ENCODE measurements at regions not wholly inside any gene's neighbourhood (a gene's known extent, or its start where the extent isn't known, plus 50 kb on each side); places are given as distances from the start of the nearest gene placed in this dataset.

DNA sequence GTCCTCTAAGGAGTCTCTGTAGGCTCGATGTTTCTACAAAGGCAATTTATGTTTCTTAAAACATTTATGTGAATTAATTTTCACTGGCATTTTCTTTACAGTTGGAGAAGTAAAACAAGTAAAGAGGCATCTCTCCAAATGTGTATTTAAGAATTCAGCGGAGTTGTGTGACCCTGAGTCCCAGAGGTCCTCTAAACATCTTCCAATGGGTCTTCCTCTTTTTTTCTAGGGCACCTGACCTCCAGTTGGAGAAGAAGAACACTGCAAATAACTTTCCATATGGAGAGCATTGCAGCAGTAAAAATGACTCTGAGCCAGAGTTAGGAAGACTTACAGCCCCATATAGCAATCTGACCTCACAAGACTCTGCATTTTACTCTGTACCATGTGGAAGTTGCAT, 480.5 kb upstream of the RAG2 start:
- ChIA-PET CTCF (no interaction called here), POLR2A (no interaction called here)
- no peak overlapping the region for H3K4me3 ChIP-seq
- no peak for ATAC-seq
- H3K9me3 ChIP-seq, result no peaks in the 10 kb centered on the region
- 7% methylated on average over 2 of the region's 2 CpGs for WGBS (ENCODE audit: missing lambda C conversion rate)
- no peak for DNase-seq (ENCODE audit: low read depth in 1 of 2, low spot score in 1 of 2)
- no peak overlapping the region for H3K4me2 ChIP-seq
- no peak overlapping the region for H3K27ac ChIP-seq
- FAIRE-seq, result no peak
- TF ChIP-seq FOSB (CRISPR knock-in tag; IDR thresholded peaks at IDR 0.05) (no peak), CHD2 (IDR thresholded peaks at IDR 0.05; ENCODE audit: low read length, partially characterized antibody) (no peak), SREBF2 (IDR thresholded peaks at IDR 0.05) (no peak), RAD21 (conservative IDR thresholded peaks at IDR 0.05 in 1 of 2, IDR thresholded peaks at IDR 0.05 in 1 of 2) (no peak), KDM5A (IDR thresholded peaks at IDR 0.05) (no peak), NR3C1 (IDR thresholded peaks at IDR 0.05) (no peak), TP53 (CRISPR knock-in tag; IDR thresholded peaks at IDR 0.05) (no peak), GATA3 (IDR thresholded peaks at IDR 0.05; ENCODE audit: borderline replicate concordance) (no peak)
- TF ChIP-seq, protein P1, sequence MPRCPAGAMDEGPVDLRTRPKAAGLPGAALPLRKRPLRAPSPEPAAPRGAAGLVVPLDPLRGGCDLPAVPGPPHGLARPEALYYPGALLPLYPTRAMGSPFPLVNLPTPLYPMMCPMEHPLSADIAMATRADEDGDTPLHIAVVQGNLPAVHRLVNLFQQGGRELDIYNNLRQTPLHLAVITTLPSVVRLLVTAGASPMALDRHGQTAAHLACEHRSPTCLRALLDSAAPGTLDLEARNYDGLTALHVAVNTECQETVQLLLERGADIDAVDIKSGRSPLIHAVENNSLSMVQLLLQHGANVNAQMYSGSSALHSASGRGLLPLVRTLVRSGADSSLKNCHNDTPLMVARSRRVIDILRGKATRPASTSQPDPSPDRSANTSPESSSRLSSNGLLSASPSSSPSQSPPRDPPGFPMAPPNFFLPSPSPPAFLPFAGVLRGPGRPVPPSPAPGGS (IDR thresholded peaks at IDR 0.05), result no peak
- no peaks in the 10 kb centered on the region for H3K4me1 ChIP-seq

DNA sequence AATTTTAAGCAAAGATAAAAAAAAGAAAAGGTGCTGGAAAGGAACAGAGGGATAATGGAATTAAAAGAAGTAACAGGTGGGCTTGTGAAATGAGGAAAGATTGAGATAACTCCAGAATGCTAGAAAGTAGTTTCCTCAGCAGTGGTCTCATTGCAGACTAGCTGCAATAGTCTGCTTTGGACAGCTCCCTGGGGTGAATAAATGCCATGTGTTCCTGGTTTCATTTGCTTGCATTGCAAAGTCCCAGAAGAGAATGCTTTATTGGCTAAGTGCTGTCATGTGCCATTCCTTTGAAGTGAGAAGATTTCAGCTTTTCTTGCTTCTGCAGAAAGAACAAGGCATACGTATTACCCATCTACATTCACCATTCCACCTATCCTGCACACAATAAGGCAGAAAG, 478.8 kb upstream of the RAG2 start:
- no peak overlapping the region for H3K4me2 ChIP-seq
- ATAC-seq (no peak), DNase-seq (ENCODE audit: low read depth in 1 of 2, low spot score in 1 of 2) (no peak), FAIRE-seq (no peak)
- H3K27ac ChIP-seq, result no peak overlapping the region
- CTCF ChIA-PET, result no interaction called here
- POLR2A ChIA-PET, result no interaction called here
- no peaks in the 10 kb centered on the region for H3K4me1 ChIP-seq
- no peak overlapping the region for H3K4me3 ChIP-seq
- no peaks in the 10 kb centered on the region for H3K9me3 ChIP-seq
- 0% methylated on average over 1 of the region's 1 CpG for WGBS (ENCODE audit: missing lambda C conversion rate)
- no peak for TF ChIP-seq KDM5A (IDR thresholded peaks at IDR 0.05)
- TF ChIP-seq RAD21 (conservative IDR thresholded peaks at IDR 0.05 in 1 of 2, IDR thresholded peaks at IDR 0.05 in 1 of 2), result no peak
- TF ChIP-seq, protein P2, sequence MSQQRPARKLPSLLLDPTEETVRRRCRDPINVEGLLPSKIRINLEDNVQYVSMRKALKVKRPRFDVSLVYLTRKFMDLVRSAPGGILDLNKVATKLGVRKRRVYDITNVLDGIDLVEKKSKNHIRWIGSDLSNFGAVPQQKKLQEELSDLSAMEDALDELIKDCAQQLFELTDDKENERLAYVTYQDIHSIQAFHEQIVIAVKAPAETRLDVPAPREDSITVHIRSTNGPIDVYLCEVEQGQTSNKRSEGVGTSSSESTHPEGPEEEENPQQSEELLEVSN (IDR thresholded peaks at IDR 0.05; ENCODE audit: borderline replicate concordance, low read depth), result no peak
- TF ChIP-seq CHD4 (IDR thresholded peaks at IDR 0.05; ENCODE audit: borderline replicate concordance), result no peak
- no peak for TF ChIP-seq BHLHE40 (IDR thresholded peaks at IDR 0.05; ENCODE audit: low read depth, low read length)
- TF ChIP-seq HOXB5 (CRISPR knock-in tag; IDR thresholded peaks at IDR 0.05), result no peak
- TF ChIP-seq ESRRA (IDR thresholded peaks at IDR 0.05; ENCODE audit: borderline replicate concordance, low read length), result no peak
- TF ChIP-seq, protein P3, sequence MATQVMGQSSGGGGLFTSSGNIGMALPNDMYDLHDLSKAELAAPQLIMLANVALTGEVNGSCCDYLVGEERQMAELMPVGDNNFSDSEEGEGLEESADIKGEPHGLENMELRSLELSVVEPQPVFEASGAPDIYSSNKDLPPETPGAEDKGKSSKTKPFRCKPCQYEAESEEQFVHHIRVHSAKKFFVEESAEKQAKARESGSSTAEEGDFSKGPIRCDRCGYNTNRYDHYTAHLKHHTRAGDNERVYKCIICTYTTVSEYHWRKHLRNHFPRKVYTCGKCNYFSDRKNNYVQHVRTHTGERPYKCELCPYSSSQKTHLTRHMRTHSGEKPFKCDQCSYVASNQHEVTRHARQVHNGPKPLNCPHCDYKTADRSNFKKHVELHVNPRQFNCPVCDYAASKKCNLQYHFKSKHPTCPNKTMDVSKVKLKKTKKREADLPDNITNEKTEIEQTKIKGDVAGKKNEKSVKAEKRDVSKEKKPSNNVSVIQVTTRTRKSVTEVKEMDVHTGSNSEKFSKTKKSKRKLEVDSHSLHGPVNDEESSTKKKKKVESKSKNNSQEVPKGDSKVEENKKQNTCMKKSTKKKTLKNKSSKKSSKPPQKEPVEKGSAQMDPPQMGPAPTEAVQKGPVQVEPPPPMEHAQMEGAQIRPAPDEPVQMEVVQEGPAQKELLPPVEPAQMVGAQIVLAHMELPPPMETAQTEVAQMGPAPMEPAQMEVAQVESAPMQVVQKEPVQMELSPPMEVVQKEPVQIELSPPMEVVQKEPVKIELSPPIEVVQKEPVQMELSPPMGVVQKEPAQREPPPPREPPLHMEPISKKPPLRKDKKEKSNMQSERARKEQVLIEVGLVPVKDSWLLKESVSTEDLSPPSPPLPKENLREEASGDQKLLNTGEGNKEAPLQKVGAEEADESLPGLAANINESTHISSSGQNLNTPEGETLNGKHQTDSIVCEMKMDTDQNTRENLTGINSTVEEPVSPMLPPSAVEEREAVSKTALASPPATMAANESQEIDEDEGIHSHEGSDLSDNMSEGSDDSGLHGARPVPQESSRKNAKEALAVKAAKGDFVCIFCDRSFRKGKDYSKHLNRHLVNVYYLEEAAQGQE (IDR thresholded peaks at IDR 0.05), result no peak
- TF ChIP-seq, protein P4, sequence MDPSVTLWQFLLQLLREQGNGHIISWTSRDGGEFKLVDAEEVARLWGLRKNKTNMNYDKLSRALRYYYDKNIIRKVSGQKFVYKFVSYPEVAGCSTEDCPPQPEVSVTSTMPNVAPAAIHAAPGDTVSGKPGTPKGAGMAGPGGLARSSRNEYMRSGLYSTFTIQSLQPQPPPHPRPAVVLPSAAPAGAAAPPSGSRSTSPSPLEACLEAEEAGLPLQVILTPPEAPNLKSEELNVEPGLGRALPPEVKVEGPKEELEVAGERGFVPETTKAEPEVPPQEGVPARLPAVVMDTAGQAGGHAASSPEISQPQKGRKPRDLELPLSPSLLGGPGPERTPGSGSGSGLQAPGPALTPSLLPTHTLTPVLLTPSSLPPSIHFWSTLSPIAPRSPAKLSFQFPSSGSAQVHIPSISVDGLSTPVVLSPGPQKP (IDR thresholded peaks at IDR 0.05; ENCODE audit: low read depth, low read length), result no peak
- no peak for TF ChIP-seq RFX5 (IDR thresholded peaks at IDR 0.05)

DNA sequence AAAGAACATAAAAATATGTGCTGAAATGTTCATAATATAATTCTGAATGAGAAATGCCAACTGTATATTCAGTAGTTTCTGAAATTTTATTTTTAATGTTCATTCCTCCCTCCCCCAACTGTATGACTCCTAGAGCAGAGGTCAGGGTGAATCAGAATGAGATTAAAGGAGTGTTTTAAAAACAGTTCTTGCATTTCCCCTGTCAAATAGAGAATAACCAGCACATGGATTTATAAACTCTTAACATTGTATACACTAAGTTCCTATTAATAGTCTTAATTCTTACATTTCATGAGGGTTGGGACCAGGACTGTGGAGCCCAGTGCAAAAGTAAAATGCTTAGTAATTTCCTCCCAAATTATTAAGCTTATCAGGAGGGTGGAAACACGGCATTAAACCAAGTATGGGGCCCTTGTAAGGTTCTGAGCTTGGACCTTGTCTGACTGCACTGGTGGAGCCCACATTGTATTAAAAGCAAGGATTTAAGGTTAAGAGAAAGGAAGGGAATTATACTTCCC, 474.6 kb upstream of the RAG2 start:
- no peak overlapping the region for H3K27ac ChIP-seq
- CTCF ChIA-PET, result no interaction called here
- ATAC-seq (no peak), FAIRE-seq (no peak), DNase-seq (ENCODE audit: low read depth in 1 of 2, low spot score in 1 of 2) (no peak)
- H3K4me1 ChIP-seq, result no peaks in the 10 kb centered on the region
- no peak overlapping the region for H3K4me3 ChIP-seq
- H3K4me2 ChIP-seq, result no peak overlapping the region
- H3K9me3 ChIP-seq, result no peaks in the 10 kb centered on the region
- WGBS (ENCODE audit: missing lambda C conversion rate), result 0% methylated on average over 1 of the region's 1 CpG
- POLR2A ChIA-PET, result no interaction called here
- TF ChIP-seq NPAS2 (CRISPR knock-in tag; IDR thresholded peaks at IDR 0.05; ENCODE audit: borderline replicate concordance) (no peak), TFCP2L1 (CRISPR knock-in tag; IDR thresholded peaks at IDR 0.05) (no peak), EHF (CRISPR knock-in tag; IDR thresholded peaks at IDR 0.05) (no peak), FOSL2 (IDR thresholded peaks at IDR 0.05) (no peak), FOSL2 (CRISPR knock-in tag; IDR thresholded peaks at IDR 0.05) (no peak), NR3C1 (IDR thresholded peaks at IDR 0.05) (no peak), RNF2 (IDR thresholded peaks at IDR 0.05; ENCODE audit: borderline replicate concordance, low read depth) (no peak), RAD21 (conservative IDR thresholded peaks at IDR 0.05 in 1 of 2, IDR thresholded peaks at IDR 0.05 in 1 of 2) (no peak), CHD2 (IDR thresholded peaks at IDR 0.05; ENCODE audit: low read length, partially characterized antibody) (no peak), ESRRA (IDR thresholded peaks at IDR 0.05; ENCODE audit: borderline replicate concordance, low read length) (no peak), BHLHE40 (IDR thresholded peaks at IDR 0.05; ENCODE audit: low read depth, low read length) (no peak), MYC (IDR thresholded peaks at IDR 0.05; ENCODE audit: borderline replicate concordance, low read length) (no peak)
- TF ChIP-seq, protein P5, sequence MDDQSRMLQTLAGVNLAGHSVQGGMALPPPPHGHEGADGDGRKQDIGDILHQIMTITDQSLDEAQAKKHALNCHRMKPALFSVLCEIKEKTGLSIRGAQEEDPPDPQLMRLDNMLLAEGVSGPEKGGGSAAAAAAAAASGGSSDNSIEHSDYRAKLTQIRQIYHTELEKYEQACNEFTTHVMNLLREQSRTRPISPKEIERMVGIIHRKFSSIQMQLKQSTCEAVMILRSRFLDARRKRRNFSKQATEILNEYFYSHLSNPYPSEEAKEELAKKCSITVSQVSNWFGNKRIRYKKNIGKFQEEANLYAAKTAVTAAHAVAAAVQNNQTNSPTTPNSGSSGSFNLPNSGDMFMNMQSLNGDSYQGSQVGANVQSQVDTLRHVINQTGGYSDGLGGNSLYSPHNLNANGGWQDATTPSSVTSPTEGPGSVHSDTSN (IDR thresholded peaks at IDR 0.05), result no peak
- TF ChIP-seq, protein P2 (IDR thresholded peaks at IDR 0.05; ENCODE audit: borderline replicate concordance, low read depth), result no peak
